Stimulated activated CD8-positive, alpha-beta memory T cell treated with anti-CD3 and anti-CD28 coated beads, Interleukin-15, amount 100 ng/mL, for 4 hours (primary cell): ENCODE measurements at regions not wholly inside any gene's neighbourhood (a gene's known extent, or its start where the extent isn't known, plus 50 kb on each side); places are given as distances from the start of the nearest gene placed in this dataset.
"Not testable (repeated sequence)": the region's sequence is repeated elsewhere in the genome, so short reads cannot be mapped to it uniquely, and the experiment has no call there.

Experiments
- DNase-seq, 2 donors: peaks; one replicate each; pipeline ENCODE4 v3.0.0-alpha.2; 2020; ENCODE audit warnings: low read depth in 2 of 2

- no peak for DNase-seq
Measured at GRCh38 chrX:39693298-39693697, 404.5 kb downstream of the BCOR start.

- not testable (repeated sequence) for DNase-seq
Measured at GRCh38 chrX:39702636-39703035, 395.1 kb downstream of the BCOR start.

GRCh38 chrX:39703307-39703706 is 394.5 kb downstream of the BCOR start:
- DNase-seq: no peak

GRCh38 chrX:39704590-39704989 is 393.2 kb downstream of the BCOR start:
- DNase-seq: no peak

GRCh38 chrX:39705290-39705689 is 392.5 kb downstream of the BCOR start:
- no peak for DNase-seq

GRCh38 chrX:39709364-39709763 is 388.4 kb downstream of the BCOR start:
- no peak for DNase-seq

GRCh38 chrX:39709812-39710211 is 387.9 kb downstream of the BCOR start:
- no peak for DNase-seq

- DNase-seq: no peak
Measured at GRCh38 chrX:39710776-39711175, 387.0 kb downstream of the BCOR start.

- DNase-seq: no peak
Measured at GRCh38 chrX:39714471-39714870, 383.3 kb downstream of the BCOR start.

- DNase-seq: no peak
Measured at GRCh38 chrX:39716401-39716800, 381.4 kb downstream of the BCOR start.

GRCh38 chrX:39716802-39717540 is 380.8 kb downstream of the BCOR start:
- no peak for DNase-seq

- no peak for DNase-seq
Measured at GRCh38 chrX:39718981-39719380, 378.8 kb downstream of the BCOR start.

GRCh38 chrX:39720945-39721344 is 376.8 kb downstream of the BCOR start:
- DNase-seq: no peak

GRCh38 chrX:39721566-39722279 is 376.0 kb downstream of the BCOR start:
- DNase-seq: no peak

GRCh38 chrX:39724544-39724943 is 373.2 kb downstream of the BCOR start:
- no peak for DNase-seq

- no peak for DNase-seq
Measured at GRCh38 chrX:39725114-39725513, 372.6 kb downstream of the BCOR start.

GRCh38 chrX:39725928-39726619 is 371.7 kb downstream of the BCOR start:
- DNase-seq: no peak

- no peak for DNase-seq
Measured at GRCh38 chrX:39726771-39727170, 371.0 kb downstream of the BCOR start.

GRCh38 chrX:39728025-39728424 is 369.7 kb downstream of the BCOR start:
- no peak for DNase-seq

GRCh38 chrX:39728852-39729598 is 368.7 kb downstream of the BCOR start:
- no peak for DNase-seq

GRCh38 chrX:39729981-39730661 is 367.6 kb downstream of the BCOR start:
- DNase-seq: no peak
